Uterus (tissue), 2 donors: ENCODE measurements at regions not wholly inside any gene's neighbourhood (a gene's known extent, or its start where the extent isn't known, plus 50 kb on each side); places are given as distances from the start of the nearest gene placed in this dataset.

Experiments used
- CTCF ChIP-seq, 4 experiments: fragments of 200-600 bp in 2 of 4; fragments of 450-650 bp in 2 of 4; sonication (generic) in 2 of 4; IDR thresholded peaks; one replicate each; pipeline ENCODE4 v1.5.1; 2016 to 2019; ENCODE audit warnings: antibody characterized with exemption in 4 of 4, mild to moderate bottlenecking in 2 of 4, moderate library complexity in 1 of 4
- POLR2A ChIP-seq, 2 donors: fragments of 450-650 bp; IDR thresholded peaks; one replicate each; pipeline ENCODE4 v1.6.1; 2016; ENCODE audit warnings: antibody characterized with exemption in 2 of 2, mild to moderate bottlenecking in 1 of 2, moderate library complexity in 1 of 2

GRCh38 chr6:156557251-156557910, 219.8 kb upstream of the ARID1B start:
- TF ChIP-seq CTCF (IDR thresholded peaks at IDR 0.05) (no peak), POLR2A (IDR thresholded peaks at IDR 0.05) (no peak)
